ENCODE measurements at regions not wholly inside any gene's neighbourhood (a gene's known extent, or its start where the extent isn't known, plus 50 kb on each side); places are given as distances from the start of the nearest gene placed in this dataset.

GRCh38 chr7:130985361-130985760 lies 251.4 kb upstream of the KLF14 start:
- Mint-ChIP-seq H3K27me3 (no peaks in the 10 kb centered on the region), H3K27ac (peak overlapping the region; percentile 25 to 97 (median 47))

GRCh38 chr7:130986261-130986690 lies 252.3 kb upstream of the KLF14 start:
- Mint-ChIP-seq H3K4me1 (peaks cover 37 to 51% (median 38%) of the 10 kb centered on the region in 3 donors), H3K27ac (peak overlapping the region; percentile 45 to 91 (median 47)), H3K27me3 (no peaks in the 10 kb centered on the region), H3K36me3 (peaks cover 2% of the 10 kb centered on the region), H3K9me3 (no peaks in the 10 kb centered on the region), H3K4me3 (peak overlapping the region in 1 of 4 donors; percentile 4)

More at GRCh38 chr7:130985361-130985760, 251.4 kb upstream of the KLF14 start:
- Mint-ChIP-seq H3K9me3 (no peaks in the 10 kb centered on the region), H3K36me3 (peaks cover 2% of the 10 kb centered on the region), H3K4me1 (peaks cover 28 to 45% (median 34%) of the 10 kb centered on the region in 3 donors), H3K4me3 (peak overlapping the region in 2 of 4 donors; percentile 1 to 46)

- H3K27ac Mint-ChIP-seq = peak overlapping the region in 2 of 3 donors; percentile 47 to 68
- peaks cover 4% of the 10 kb centered on the region for H3K36me3 Mint-ChIP-seq
Measured at GRCh38 chr7:130987092-130987491, 253.1 kb upstream of the KLF14 start.

GRCh38 chr7:130988443-130988842 lies 254.4 kb upstream of the KLF14 start:
- Mint-ChIP-seq H3K4me3 (no peak overlapping the region), H3K4me1 (peaks cover 39 to 55% (median 45%) of the 10 kb centered on the region in 3 donors), H3K27ac (peak overlapping the region; percentile 14 to 91 (median 34)), H3K27me3 (no peaks in the 10 kb centered on the region), H3K9me3 (no peaks in the 10 kb centered on the region), H3K36me3 (peaks cover 5% of the 10 kb centered on the region)

More at GRCh38 chr7:130987092-130987491, 253.1 kb upstream of the KLF14 start:
- Mint-ChIP-seq H3K27me3 (no peaks in the 10 kb centered on the region), H3K4me1 (peaks cover 39 to 56% (median 44%) of the 10 kb centered on the region in 3 donors), H3K9me3 (no peaks in the 10 kb centered on the region), H3K4me3 (peak overlapping the region in 1 of 4 donors; percentile 4)

- Mint-ChIP-seq H3K4me3 (peak overlapping the region in 1 of 4 donors; percentile 54), H3K4me1 (peaks cover 40 to 57% (median 51%) of the 10 kb centered on the region in 3 donors), H3K27ac (peak overlapping the region; percentile 34 to 91 (median 66)), H3K9me3 (no peaks in the 10 kb centered on the region), H3K36me3 (peaks cover 6% of the 10 kb centered on the region), H3K27me3 (no peaks in the 10 kb centered on the region)
Measured at GRCh38 chr7:130989101-130989795, 255.2 kb upstream of the KLF14 start.

- H3K36me3 Mint-ChIP-seq = peaks cover 6% of the 10 kb centered on the region
- H3K4me1 Mint-ChIP-seq = peaks cover 50 to 63% (median 54%) of the 10 kb centered on the region in 3 donors
- H3K27me3 Mint-ChIP-seq = no peaks in the 10 kb centered on the region
- H3K27ac Mint-ChIP-seq = peak overlapping the region in 1 of 3 donors; percentile 78
- H3K9me3 Mint-ChIP-seq = no peaks in the 10 kb centered on the region
- peak overlapping the region in 2 of 4 donors; percentile 19 to 76 for H3K4me3 Mint-ChIP-seq
Measured at GRCh38 chr7:130990178-130990832, 256.3 kb upstream of the KLF14 start.

- H3K4me3 Mint-ChIP-seq = peak overlapping the region in 3 of 4 donors; percentile 11 to 84 (median 19)
- no peaks in the 10 kb centered on the region for H3K27me3 Mint-ChIP-seq
- H3K4me1 Mint-ChIP-seq = peaks cover 46 to 72% (median 62%) of the 10 kb centered on the region in 3 donors
- peaks cover 4% of the 10 kb centered on the region for H3K36me3 Mint-ChIP-seq
- H3K9me3 Mint-ChIP-seq = no peaks in the 10 kb centered on the region
- peak overlapping the region; percentile 73 to 88 (median 85) for H3K27ac Mint-ChIP-seq
Measured at GRCh38 chr7:130993671-130994365, 259.8 kb upstream of the KLF14 start.

GRCh38 chr7:130994378-130995115 lies 260.5 kb upstream of the KLF14 start:
- Mint-ChIP-seq H3K4me1 (peaks cover 45 to 70% (median 62%) of the 10 kb centered on the region in 3 donors), H3K9me3 (no peaks in the 10 kb centered on the region), H3K36me3 (peaks cover 4% of the 10 kb centered on the region), H3K4me3 (peak overlapping the region in 3 of 4 donors; percentile 9 to 19 (median 11)), H3K27ac (peak overlapping the region; percentile 73 to 88 (median 85)), H3K27me3 (no peaks in the 10 kb centered on the region)

- H3K36me3 Mint-ChIP-seq = peaks cover 4% of the 10 kb centered on the region
- H3K27ac Mint-ChIP-seq = peak overlapping the region; percentile 67 to 88 (median 73)
- H3K27me3 Mint-ChIP-seq = no peaks in the 10 kb centered on the region
- no peaks in the 10 kb centered on the region for H3K9me3 Mint-ChIP-seq
- H3K4me3 Mint-ChIP-seq = no peak overlapping the region
- H3K4me1 Mint-ChIP-seq = peaks cover 49 to 68% (median 66%) of the 10 kb centered on the region in 3 donors
Measured at GRCh38 chr7:130995252-130996081, 261.5 kb upstream of the KLF14 start.

GRCh38 chr7:130996205-130996832 lies 262.3 kb upstream of the KLF14 start:
- Mint-ChIP-seq H3K27me3 (no peaks in the 10 kb centered on the region), H3K9me3 (no peaks in the 10 kb centered on the region), H3K36me3 (peaks cover 4% of the 10 kb centered on the region), H3K4me3 (peak overlapping the region in 2 of 4 donors; percentile 81), H3K27ac (peak overlapping the region; percentile 67 to 86 (median 70)), H3K4me1 (peaks cover 49 to 61% (median 60%) of the 10 kb centered on the region in 3 donors)

- H3K4me3 Mint-ChIP-seq = peak overlapping the region in 2 of 4 donors; percentile 81
- H3K9me3 Mint-ChIP-seq = no peaks in the 10 kb centered on the region
- peaks cover 49 to 61% (median 59%) of the 10 kb centered on the region in 3 donors for H3K4me1 Mint-ChIP-seq
- H3K27me3 Mint-ChIP-seq = no peaks in the 10 kb centered on the region
- H3K36me3 Mint-ChIP-seq = peaks cover 4% of the 10 kb centered on the region
- H3K27ac Mint-ChIP-seq = peak overlapping the region; percentile 67 to 86 (median 70)
Measured at GRCh38 chr7:130996833-130997231, 262.8 kb upstream of the KLF14 start.

- Mint-ChIP-seq H3K4me1 (peaks cover 53 to 62% (median 57%) of the 10 kb centered on the region in 3 donors), H3K27me3 (no peaks in the 10 kb centered on the region), H3K27ac (peak overlapping the region; percentile 36 to 68 (median 59))
Measured at GRCh38 chr7:130998993-130999602, 265.1 kb upstream of the KLF14 start.

GRCh38 chr7:130999926-131000325 lies 265.9 kb upstream of the KLF14 start:
- Mint-ChIP-seq H3K4me3 (peak overlapping the region in 2 of 4 donors; percentile 22 to 33), H3K27ac (no peak overlapping the region), H3K9me3 (no peaks in the 10 kb centered on the region), H3K4me1 (peaks cover 50 to 58% (median 56%) of the 10 kb centered on the region in 3 donors), H3K36me3 (no peaks in the 10 kb centered on the region), H3K27me3 (no peaks in the 10 kb centered on the region)

More at GRCh38 chr7:130998993-130999602, 265.1 kb upstream of the KLF14 start:
- no peaks in the 10 kb centered on the region for H3K36me3 Mint-ChIP-seq
- H3K9me3 Mint-ChIP-seq = no peaks in the 10 kb centered on the region
- H3K4me3 Mint-ChIP-seq = peak overlapping the region in 1 of 4 donors; percentile 46

Measured in IgD-negative memory B cell (primary cell).